ENCODE measurements at regions not wholly inside any gene's neighbourhood (a gene's known extent, or its start where the extent isn't known, plus 50 kb on each side); places are given as distances from the start of the nearest gene placed in this dataset.

GRCh38 chr11:27807596-27807995, 107.3 kb upstream of the BDNF start:
- Histone ChIP-seq H3K27me3 (replicated peaks in 1 of 4; ENCODE audit: control insufficient read depth in 3 of 4, extremely low read depth in 1 of 4, insufficient read depth in 3 of 4, low read length in 3 of 4) (no peaks in the 10 kb centered on the region), H3K79me1 (ENCODE audit: low read depth, low read length) (no peaks in the 10 kb centered on the region), H3K36me3 (ENCODE audit: control insufficient read depth in 2 of 4, insufficient read depth in 4 of 4, low read length in 3 of 4) (no peaks in the 10 kb centered on the region), H2BK12ac (ENCODE audit: low read depth, low read length) (no peak overlapping the region), H3K23me2 (ENCODE audit: low read depth, low read length) (no peaks in the 10 kb centered on the region), H3K56ac (replicated peaks; ENCODE audit: insufficient read length, low read depth, low read length) (no peak overlapping the region), H3K4me1 (replicated peaks in 1 of 4; ENCODE audit: control insufficient read depth in 3 of 4, insufficient read depth in 4 of 4, low read length in 3 of 4) (no peaks in the 10 kb centered on the region), H2BK20ac (ENCODE audit: low read length) (no peak overlapping the region), H3K4me2 (ENCODE audit: insufficient read depth in 1 of 2, low read depth in 2 of 2, low read length in 2 of 2) (no peak overlapping the region), H4K8ac (ENCODE audit: extremely low read depth, insufficient read depth, low read length) (no peak overlapping the region), H2AK5ac (ENCODE audit: low read depth, low read length) (no peak overlapping the region), H3K4me3 (ENCODE audit: extremely low read depth in 1 of 4, insufficient read depth in 2 of 4, low read depth in 3 of 4, low read length in 4 of 4) (no peak overlapping the region), H2BK15ac (ENCODE audit: low read length) (no peak overlapping the region), H4K20me1 (replicated peaks in 1 of 2; ENCODE audit: control insufficient read depth in 1 of 2, insufficient read depth in 2 of 2, low read length in 2 of 2) (no peaks in the 10 kb centered on the region), H3K23ac (ENCODE audit: insufficient read length) (no peak overlapping the region), H4K5ac (ENCODE audit: insufficient read length, low read depth, low read length) (no peak overlapping the region), H2BK5ac (ENCODE audit: low read depth, low read length) (no peak overlapping the region), H3K4ac (replicated peaks; ENCODE audit: insufficient read length, low read depth, low read length) (no peak overlapping the region), H2BK120ac (replicated peaks; ENCODE audit: low read depth, low read length) (no peak overlapping the region), H3K14ac (ENCODE audit: insufficient read length) (no peak overlapping the region), H3K9me3 (ENCODE audit: insufficient read depth in 2 of 2, low read depth in 1 of 2, low read length in 1 of 2) (no peaks in the 10 kb centered on the region), H3K9ac (replicated peaks in 1 of 4; ENCODE audit: extremely low read depth in 1 of 4, low read depth in 3 of 4, low read length in 3 of 4) (no peak overlapping the region), H3K18ac (ENCODE audit: extremely low read depth, low read length) (no peak overlapping the region), H2AFZ (ENCODE audit: low read length) (no peak overlapping the region), H3K79me2 (ENCODE audit: control insufficient read depth in 1 of 2, insufficient read depth in 2 of 2, low read length in 2 of 2) (no peaks in the 10 kb centered on the region), H3K27ac (ENCODE audit: low read depth, low read length) (no peak overlapping the region), H4K91ac (replicated peaks; ENCODE audit: insufficient read length, low read length) (no peak overlapping the region)
- no peak for FAIRE-seq
- ChIA-PET CTCF (ENCODE audit: partially characterized antibody) (interaction anchor here (1.4 kb wide), 1 partner anchor 92 kb away, joined by 3 read pairs; no protein-coding TSS in a partner anchor), POLR2A (ENCODE audit: partially characterized antibody) (no interaction called here)
- no peak for DNase-seq (ENCODE audit: low read depth in 1 of 2, low spot score in 2 of 2)
- WGBS, 2 experiments (ENCODE audit: extremely low coverage in 1 of 2, insufficient coverage in 1 of 2, insufficient read length in 1 of 2, insufficient replicate concordance in 2 of 2, low coverage in 1 of 2, low lambda C conversion rate in 2 of 2, missing lambda C conversion rate in 1 of 2) = 84% methylated on average over 2 of the region's 2 CpGs; no CpG with 5 or more reads in 1 of the 2 experiments
- TF ChIP-seq CEBPB (IDR thresholded peaks at IDR 0.05; ENCODE audit: low read depth, low read length) = no peak
- no peak for TF ChIP-seq ATF3 (IDR thresholded peaks at IDR 0.05; ENCODE audit: insufficient read depth, low read depth, low read length)
- no peak for TF ChIP-seq ZNF274 (IDR thresholded peaks at IDR 0.05; ENCODE audit: borderline replicate concordance, extremely low read depth, low read length)
- no peak for TF ChIP-seq PHF8 (conservative IDR thresholded peaks at IDR 0.05; ENCODE audit: low read depth, low read length)
- no peak for TF ChIP-seq CTBP2 (IDR thresholded peaks at IDR 0.05; ENCODE audit: borderline replicate concordance, insufficient read depth, insufficient read length, low read length)
- no peak for TF ChIP-seq SIX5 (IDR thresholded peaks at IDR 0.05; ENCODE audit: low read depth, low read length)
- TF ChIP-seq MAX (IDR thresholded peaks at IDR 0.05) = no peak
- no peak for TF ChIP-seq NANOG (IDR thresholded peaks at IDR 0.05; ENCODE audit: insufficient read depth, low read depth, low read length, poor library complexity, severe bottlenecking)
- no peak for TF ChIP-seq SRF (IDR thresholded peaks at IDR 0.05; ENCODE audit: low read depth, low read length)
- no peak for TF ChIP-seq KDM4A (IDR thresholded peaks at IDR 0.05; ENCODE audit: low read depth, low read length, severe bottlenecking)
- TF ChIP-seq SP4 (IDR thresholded peaks at IDR 0.05; ENCODE audit: low read length) = no peak
- TF ChIP-seq TBP (IDR thresholded peaks at IDR 0.05; ENCODE audit: low read depth, low read length) = no peak
